Retinal pigment epithelial cell (primary cell): ENCODE measurements at regions not wholly inside any gene's neighbourhood (a gene's known extent, or its start where the extent isn't known, plus 50 kb on each side); places are given as distances from the start of the nearest gene placed in this dataset.

Experiments
- DNase-seq: peaks from one replicate; pipeline ENCODE4 v3.0.0-alpha.2; 2010; ENCODE audit warnings: low read depth
- H3K4me3 ChIP-seq: 2 replicates; pipeline ENCODE4 v1.5.1; 2011; ENCODE audit warnings: mild to moderate bottlenecking, low read length, control low read depth, moderate library complexity
- CTCF ChIP-seq: conservative IDR thresholded peaks from 2 replicates; pipeline ENCODE4 v1.5.1; 2011; ENCODE audit warnings: low read depth, low read length, control low read depth, inconsistent platforms

- no peak for DNase-seq
- peak; percentile 51 for TF ChIP-seq CTCF
- H3K4me3 ChIP-seq, result no peak overlapping the region
Observed at GRCh38 chr13:42478531-42479156, 95.3 kb upstream of the TNFSF11 start.

GRCh38 chr13:42484386-42484785 is 89.6 kb upstream of the TNFSF11 start:
- H3K4me3 ChIP-seq, result no peak overlapping the region
- DNase-seq, result no peak
- TF ChIP-seq CTCF, result no peak

- TF ChIP-seq CTCF, result no peak
- no peak for DNase-seq
- H3K4me3 ChIP-seq, result no peak overlapping the region
Observed at GRCh38 chr13:42485272-42485671, 88.7 kb upstream of the TNFSF11 start.

- peak; percentile 76 for DNase-seq
- H3K4me3 ChIP-seq, result no peak overlapping the region
- no peak for TF ChIP-seq CTCF
Observed at GRCh38 chr13:42486711-42487198, 87.2 kb upstream of the TNFSF11 start.

- no peak for TF ChIP-seq CTCF
- no peak overlapping the region for H3K4me3 ChIP-seq
- DNase-seq, result no peak
Observed at GRCh38 chr13:42487221-42487620, 86.7 kb upstream of the TNFSF11 start.

GRCh38 chr13:42490676-42491075 is 83.3 kb upstream of the TNFSF11 start:
- DNase-seq, result no peak
- no peak overlapping the region for H3K4me3 ChIP-seq
- no peak for TF ChIP-seq CTCF

- no peak overlapping the region for H3K4me3 ChIP-seq
- no peak for DNase-seq
- TF ChIP-seq CTCF, result no peak
Observed at GRCh38 chr13:42492372-42492920, 81.5 kb upstream of the TNFSF11 start.
